BE2C (cell line): ENCODE measurements at regions not wholly inside any gene's neighbourhood (a gene's known extent, or its start where the extent isn't known, plus 50 kb on each side); places are given as distances from the start of the nearest gene placed in this dataset.

Experiments
- DNase-seq: peaks from one replicate; pipeline ENCODE4 v3.0.0-alpha.2; 2020
- H3K27me3 ChIP-seq: fragments of 250-450 bp; sonication (Bioruptor Pico); 2 replicates; pipeline ENCODE4 v1.5.1; 2020; ENCODE audit warnings: mild to moderate bottlenecking
- H3K36me3 ChIP-seq: fragments of 250-450 bp; sonication (Bioruptor Pico); 2 replicates; pipeline ENCODE4 v1.5.1; 2020; ENCODE audit warnings: mild to moderate bottlenecking
- H3K4me1 ChIP-seq: fragments of 250-450 bp; sonication (Bioruptor Pico); 2 replicates; pipeline ENCODE4 v1.5.1; 2020
- H3K4me3 ChIP-seq: 2 replicates; pipeline ENCODE4 v1.5.1; 2011; ENCODE audit warnings: low read depth, low read length
- H3K9me3 ChIP-seq: fragments of 250-450 bp; sonication (Bioruptor Pico); 2 replicates; pipeline ENCODE4 v1.5.1; 2020
- CTCF ChIP-seq: IDR thresholded peaks from 2 replicates; pipeline ENCODE4 v1.5.1; 2012; ENCODE audit warnings: mild to moderate bottlenecking, low read depth, low read length

GRCh38 chr20:7274870-7275269 lies 507.4 kb downstream of the BMP2 start:
- TF ChIP-seq CTCF = no peak
- H3K4me3 ChIP-seq = no peak overlapping the region
- H3K4me1 ChIP-seq = no peaks in the 10 kb centered on the region

GRCh38 chr20:7275645-7276237 lies 508.3 kb downstream of the BMP2 start:
- no peak for TF ChIP-seq CTCF
- Histone ChIP-seq H3K4me1 (no peaks in the 10 kb centered on the region), H3K4me3 (no peak overlapping the region), H3K36me3 (no peaks in the 10 kb centered on the region), H3K27me3 (no peaks in the 10 kb centered on the region), H3K9me3 (no peaks in the 10 kb centered on the region)
- no peak for DNase-seq

More at GRCh38 chr20:7274870-7275269, 507.4 kb downstream of the BMP2 start:
- Histone ChIP-seq H3K27me3 (no peaks in the 10 kb centered on the region), H3K9me3 (no peaks in the 10 kb centered on the region), H3K36me3 (no peaks in the 10 kb centered on the region)
- no peak for DNase-seq

GRCh38 chr20:7285918-7286556 lies 518.6 kb downstream of the BMP2 start:
- H3K36me3 ChIP-seq = no peaks in the 10 kb centered on the region
- no peaks in the 10 kb centered on the region for H3K9me3 ChIP-seq
- DNase-seq = peak; percentile 72
- H3K27me3 ChIP-seq = no peaks in the 10 kb centered on the region
- no peak overlapping the region for H3K4me3 ChIP-seq
- no peaks in the 10 kb centered on the region for H3K4me1 ChIP-seq
- TF ChIP-seq CTCF = peak; percentile 97

GRCh38 chr20:7291323-7291943 lies 523.9 kb downstream of the BMP2 start:
- no peaks in the 10 kb centered on the region for H3K27me3 ChIP-seq
- no peaks in the 10 kb centered on the region for H3K4me1 ChIP-seq
- no peak overlapping the region for H3K4me3 ChIP-seq
- DNase-seq = no peak
- no peaks in the 10 kb centered on the region for H3K9me3 ChIP-seq
- no peaks in the 10 kb centered on the region for H3K36me3 ChIP-seq
- TF ChIP-seq CTCF = no peak

GRCh38 chr20:7291946-7292345 lies 524.5 kb downstream of the BMP2 start:
- TF ChIP-seq CTCF = no peak
- Histone ChIP-seq H3K4me1 (no peaks in the 10 kb centered on the region), H3K4me3 (no peak overlapping the region), H3K27me3 (no peaks in the 10 kb centered on the region), H3K9me3 (no peaks in the 10 kb centered on the region), H3K36me3 (no peaks in the 10 kb centered on the region)
- DNase-seq = no peak

- no peaks in the 10 kb centered on the region for H3K4me1 ChIP-seq
- no peak for TF ChIP-seq CTCF
Measured at GRCh38 chr20:7294816-7295360, 527.4 kb downstream of the BMP2 start.

More at GRCh38 chr20:7294816-7295360, 527.4 kb downstream of the BMP2 start:
- no peaks in the 10 kb centered on the region for H3K36me3 ChIP-seq
- no peaks in the 10 kb centered on the region for H3K9me3 ChIP-seq
- H3K27me3 ChIP-seq = no peaks in the 10 kb centered on the region
- H3K4me3 ChIP-seq = no peak overlapping the region
- DNase-seq = no peak
